ENCODE measurements at regions not wholly inside any gene's neighbourhood (a gene's known extent, or its start where the extent isn't known, plus 50 kb on each side); places are given as distances from the start of the nearest gene placed in this dataset.
"Not testable (repeated sequence)": the region's sequence is repeated elsewhere in the genome, so short reads cannot be mapped to it uniquely, and the experiment has no call there.

DNA sequence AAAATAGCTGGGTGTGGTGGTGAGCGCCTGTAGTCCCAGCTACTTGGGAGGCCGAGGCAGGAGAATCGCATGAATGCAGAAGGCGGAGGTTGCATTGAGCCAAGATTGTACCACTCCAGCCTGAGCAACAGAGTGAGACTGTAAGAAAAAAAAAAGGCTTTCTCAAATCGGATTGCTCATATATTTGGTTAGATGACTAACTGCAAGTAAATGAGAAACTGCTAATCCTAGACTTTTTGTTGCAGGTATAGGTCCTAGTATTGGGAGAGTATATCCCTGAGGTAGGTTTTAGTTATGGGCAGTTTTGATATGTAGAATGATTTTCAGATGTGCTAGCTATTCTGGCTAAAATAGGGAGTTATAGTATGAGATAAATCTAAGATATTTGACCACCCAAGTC, 944.8 kb downstream of the DNAH5 start:
- no peak for DNase-seq

DNA sequence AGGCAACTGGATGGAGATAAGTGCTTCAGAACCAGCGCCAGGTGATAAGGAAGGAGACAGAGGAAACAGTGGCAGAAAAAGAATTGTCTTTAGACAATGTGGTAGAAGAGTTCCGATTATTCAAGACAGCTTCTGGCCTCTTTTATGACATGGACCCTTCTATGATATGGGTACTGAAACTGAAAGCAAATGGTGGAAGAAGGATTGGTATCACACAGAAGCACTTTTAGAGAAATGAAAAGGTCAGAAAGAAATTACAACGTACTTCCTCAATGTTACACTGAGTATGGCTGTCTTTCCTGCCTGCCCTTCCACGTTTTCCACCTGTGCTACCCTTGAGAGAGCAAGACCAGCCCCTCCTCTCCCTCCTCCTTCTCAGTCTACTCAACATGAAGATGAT, 959.3 kb downstream of the DNAH5 start:
- DNase-seq = no peak

GRCh38 chr5:12974856-12975255, 969.6 kb downstream of the DNAH5 start:
- no peak for DNase-seq

DNA sequence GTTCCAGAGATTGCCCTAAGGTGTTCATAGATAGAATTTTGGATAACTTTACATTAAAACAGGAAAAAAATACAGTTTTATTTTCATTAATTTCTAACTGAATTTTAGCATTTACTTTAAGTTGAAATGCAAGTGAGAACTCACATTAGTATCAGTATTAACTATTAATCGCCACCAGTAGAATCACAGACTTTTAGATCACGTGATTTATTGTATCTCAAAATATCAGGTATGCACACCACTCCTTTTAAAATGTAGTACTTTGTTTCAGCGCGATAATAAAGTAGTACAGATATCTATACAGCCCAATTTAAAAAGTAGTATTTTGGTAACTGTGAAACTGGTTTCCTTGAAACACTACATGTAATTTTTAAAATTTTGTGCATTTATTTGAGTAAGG, 978.7 kb downstream of the DNAH5 start:
- DNase-seq = no peak

- DNase-seq = no peak
Observed at GRCh38 chr5:12959713-12960112, 984.8 kb downstream of the DNAH5 start.

- DNase-seq = no peak
Observed at GRCh38 chr5:12952409-12952808, 992.1 kb downstream of the DNAH5 start.

- DNase-seq = no peak
Observed at GRCh38 chr5:12951846-12952245, 992.6 kb downstream of the DNAH5 start.

DNA sequence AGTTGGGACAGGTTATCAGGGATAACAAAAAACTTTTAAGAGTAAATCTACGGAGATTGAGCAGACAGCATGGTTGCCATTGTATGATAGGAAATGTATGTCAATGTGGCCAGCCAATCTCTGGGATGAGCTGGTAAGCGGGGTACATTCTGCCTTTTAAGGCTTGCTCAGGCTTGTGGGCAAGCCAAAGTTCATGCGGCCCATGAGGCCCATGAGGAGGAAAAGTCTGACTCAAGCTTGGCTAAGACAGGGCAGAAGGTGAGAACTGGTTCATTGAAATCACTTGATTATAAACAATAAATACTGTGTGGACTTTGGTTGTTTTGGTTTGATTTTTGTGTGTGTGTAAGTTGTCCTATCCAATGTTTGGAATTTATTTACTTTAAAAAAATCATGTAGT, 997.1 kb downstream of the DNAH5 start:
- DNase-seq = no peak

GRCh38 chr5:12945477-12945876, 999.0 kb downstream of the DNAH5 start:
- DNase-seq = not testable (repeated sequence)

DNA sequence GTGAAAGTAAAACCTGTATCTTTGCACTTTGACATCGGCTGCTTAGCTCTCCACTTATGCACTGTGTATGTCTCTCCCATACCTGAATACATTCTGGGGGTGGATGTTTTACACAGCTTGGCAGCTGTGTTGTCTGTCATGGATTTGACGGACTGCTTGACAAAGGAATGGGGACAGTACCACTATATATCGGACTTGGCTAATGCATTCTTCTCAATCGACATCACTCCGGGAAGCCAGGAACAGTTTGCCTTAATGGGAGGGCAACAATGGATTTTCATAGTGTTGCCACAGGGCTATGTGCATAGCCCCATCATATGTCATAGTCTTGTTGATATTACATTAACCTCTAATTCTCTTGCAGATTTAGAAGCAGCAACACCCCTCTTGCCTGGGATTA, 1008.3 kb downstream of the DNAH5 start:
- no peak for DNase-seq

GRCh38 chr5:12934722-12935121, 1009.8 kb downstream of the DNAH5 start:
- no peak for DNase-seq

GRCh38 chr5:12920527-12920926, 1016.3 kb upstream of the CTNND2 start:
- no peak for DNase-seq

- DNase-seq = no peak
Observed at GRCh38 chr5:12911156-12911555, 1006.9 kb upstream of the CTNND2 start.

DNA sequence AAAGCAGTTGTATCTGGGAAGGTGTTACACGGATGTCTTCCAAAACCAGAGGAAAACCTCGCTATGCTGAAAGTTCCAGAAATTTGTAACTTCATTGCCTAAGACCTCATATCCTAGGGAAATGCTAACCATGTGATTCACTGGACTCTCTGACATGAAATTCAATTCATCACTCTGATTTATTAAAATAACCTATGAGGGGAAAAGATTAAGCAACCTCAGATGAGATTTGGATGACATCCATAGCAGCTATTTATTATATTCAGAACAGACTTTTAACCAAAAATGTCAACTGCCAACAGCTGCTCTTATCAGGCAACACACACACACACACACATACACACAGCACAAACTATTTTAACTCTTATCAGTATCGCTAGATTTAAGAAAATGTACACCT, 1006.4 kb upstream of the CTNND2 start:
- no peak for DNase-seq

DNA sequence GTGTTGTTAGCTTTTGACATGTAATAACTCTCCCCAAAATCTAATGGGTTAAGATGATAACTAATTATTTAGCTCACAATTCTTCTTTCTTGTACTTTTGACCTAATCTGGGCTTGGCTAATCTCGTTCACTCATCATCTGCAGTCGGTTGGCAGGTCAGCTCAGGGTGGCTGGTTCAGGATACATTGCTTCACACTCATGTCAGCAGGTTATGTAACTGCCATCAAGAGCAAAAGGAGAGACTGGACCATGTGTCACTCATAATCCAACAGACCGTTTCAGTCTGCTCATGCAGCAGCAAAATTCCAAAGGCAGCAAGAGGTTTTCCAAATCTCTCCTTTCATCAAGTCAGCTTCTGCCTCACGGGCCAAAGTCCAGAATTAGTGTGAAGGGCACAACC, 998.4 kb upstream of the CTNND2 start:
- no peak for DNase-seq

- DNase-seq = no peak
Observed at GRCh38 chr5:12901696-12902095, 997.5 kb upstream of the CTNND2 start.

DNA sequence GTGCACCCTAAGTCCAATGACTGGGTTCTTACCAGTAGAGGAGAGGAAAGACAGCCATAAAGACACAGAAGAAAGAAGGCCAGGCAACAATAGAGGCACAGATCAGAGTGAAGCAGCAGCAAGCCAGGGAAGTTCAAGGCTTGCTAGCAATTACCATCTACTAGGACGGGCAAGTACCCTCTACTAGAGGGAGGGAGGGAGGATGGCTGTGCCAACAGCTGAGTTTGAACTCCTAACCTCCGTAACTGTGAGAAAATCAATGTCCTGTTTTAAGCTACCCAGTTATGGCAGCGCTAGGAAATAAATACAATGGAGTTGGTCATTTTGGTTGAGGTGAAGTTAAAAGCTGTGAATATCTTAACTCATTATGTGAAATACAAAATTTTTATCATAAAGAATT, 991.8 kb upstream of the CTNND2 start:
- DNase-seq = no peak

DNA sequence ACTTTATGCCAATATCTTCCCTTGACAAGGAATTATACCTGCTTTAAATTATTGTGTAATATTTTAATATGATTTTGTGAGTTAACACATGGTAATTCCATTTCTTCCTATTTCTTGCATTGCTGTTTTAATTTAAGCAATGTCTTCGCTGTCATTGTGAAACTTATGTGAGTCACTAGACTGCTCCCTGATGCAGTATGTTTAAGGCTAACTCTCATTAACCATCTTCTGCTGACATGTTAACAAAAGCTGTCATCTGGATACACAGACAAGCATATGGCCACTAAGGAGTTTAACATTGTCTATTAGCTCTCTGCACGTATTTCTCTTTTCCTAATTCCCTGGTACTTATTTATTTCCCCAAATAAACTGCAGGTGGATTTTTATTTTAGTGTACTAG, 980.8 kb upstream of the CTNND2 start:
- no peak for DNase-seq

DNA sequence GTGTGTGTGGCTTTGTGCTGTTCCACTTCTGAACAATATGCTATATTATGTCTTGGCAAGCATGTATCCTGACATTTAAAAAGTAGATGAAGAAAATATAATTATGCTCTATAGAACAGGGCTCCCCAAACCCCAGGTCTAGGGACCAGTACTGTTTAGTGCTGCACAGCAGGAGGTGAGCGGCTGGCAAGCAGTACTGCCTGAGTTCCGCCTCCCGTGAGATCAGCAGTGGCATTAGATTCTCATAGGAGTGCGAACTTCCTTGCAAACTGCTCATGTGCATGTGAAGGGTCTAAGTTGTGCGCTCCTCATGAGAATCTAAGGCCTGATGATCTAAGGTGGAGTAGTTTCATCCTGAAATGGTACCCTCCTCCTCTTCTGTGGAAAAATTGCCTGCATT, 979.1 kb upstream of the CTNND2 start:
- no peak for DNase-seq

DNA sequence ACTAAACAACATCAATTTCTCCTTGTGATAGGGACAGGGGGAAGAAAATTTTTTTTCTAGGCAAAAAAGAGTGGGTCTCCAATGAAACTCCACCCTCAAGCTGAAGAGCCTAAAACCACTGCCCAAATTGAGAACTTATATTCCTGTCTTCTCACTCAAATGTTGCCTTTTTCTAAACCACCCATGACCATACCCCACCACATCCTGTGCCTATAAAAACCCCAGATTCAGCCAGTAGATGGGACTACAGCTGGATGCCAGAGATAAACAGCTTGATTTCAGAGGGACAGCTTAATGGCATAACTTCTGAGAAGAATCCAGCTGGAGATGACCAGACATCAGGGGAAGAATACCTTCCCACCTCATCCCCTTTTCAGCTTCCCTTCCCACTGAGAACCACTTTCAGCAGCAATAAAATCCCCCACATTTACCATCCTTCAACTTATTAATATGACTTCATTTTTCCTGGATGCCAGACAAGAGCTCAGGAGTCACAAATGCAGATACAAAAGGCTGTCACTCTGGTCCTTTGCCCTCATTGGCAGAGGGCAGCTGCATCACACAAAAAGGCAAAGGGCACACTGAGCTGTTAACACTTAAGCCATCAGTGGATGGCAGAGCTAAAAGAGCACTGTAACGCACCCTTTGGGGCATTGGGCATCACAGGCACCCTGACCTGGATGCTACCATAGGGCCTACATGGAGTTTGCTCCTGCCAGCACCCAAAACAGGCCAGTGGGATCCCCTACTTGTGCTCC, 972.5 kb upstream of the CTNND2 start:
- DNase-seq = peak in 1 of 2 donors; percentile 7

DNA sequence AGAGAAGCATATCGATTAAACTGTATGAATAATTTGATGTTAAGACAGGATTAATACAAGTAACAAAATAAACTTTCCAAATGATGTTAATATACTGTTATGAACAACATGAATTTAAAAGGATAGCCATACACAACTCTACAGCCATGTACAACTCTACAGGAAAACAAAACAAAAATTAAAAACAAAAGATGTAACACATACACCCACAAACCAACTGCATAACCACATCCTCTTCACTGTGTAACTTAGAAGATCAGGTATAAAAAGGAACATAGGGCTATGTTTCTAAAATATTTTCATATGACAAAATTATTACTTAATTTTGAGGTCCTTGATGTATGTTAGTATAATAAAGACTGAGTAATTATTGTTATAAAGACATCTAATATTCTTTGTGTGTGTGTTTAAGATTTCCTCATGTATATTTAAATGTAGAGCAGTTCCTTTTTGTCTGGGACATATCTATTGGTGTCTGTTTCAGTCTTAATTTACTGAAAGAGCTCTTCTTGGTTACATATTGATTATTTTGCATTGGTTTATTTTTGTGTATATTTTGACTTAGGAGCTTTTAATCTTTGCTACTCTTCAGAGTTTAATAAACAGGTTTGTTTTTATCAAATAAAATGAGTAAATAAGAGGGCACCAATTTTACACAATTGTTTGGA, 966.8 kb upstream of the CTNND2 start:
- DNase-seq = peak in 1 of 2 donors; percentile 11

DNA sequence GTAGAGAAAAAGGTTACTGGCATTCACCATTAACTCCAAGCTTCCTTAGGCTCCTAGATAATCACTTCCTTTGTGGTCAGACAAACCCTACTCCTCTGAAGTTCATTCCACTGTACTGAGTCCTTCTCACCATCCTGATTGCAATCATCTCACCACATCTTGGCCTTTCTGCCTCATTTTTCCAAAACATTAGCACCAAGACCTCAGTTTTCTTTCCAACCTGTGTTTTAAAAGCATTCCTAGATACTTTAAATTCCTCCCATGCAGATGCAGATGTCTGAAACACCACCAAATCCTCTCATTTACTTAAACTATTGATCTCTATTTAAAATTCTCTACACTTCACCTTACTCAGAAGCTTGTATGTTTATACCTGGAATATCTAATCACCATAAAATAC, 961.3 kb upstream of the CTNND2 start:
- no peak for DNase-seq

- no peak for DNase-seq
Observed at GRCh38 chr5:12861886-12862654, 957.8 kb upstream of the CTNND2 start.

- DNase-seq = not testable (repeated sequence)
Observed at GRCh38 chr5:12856105-12856504, 951.9 kb upstream of the CTNND2 start.
